GM12892 (cell line): ENCODE measurements at regions not wholly inside any gene's neighbourhood (a gene's known extent, or its start where the extent isn't known, plus 50 kb on each side); places are given as distances from the start of the nearest gene placed in this dataset.

ENCODE experiments used
- DNase-seq: peaks from one replicate; pipeline ENCODE4 v3.0.0; 2011; ENCODE audit not compliant: insufficient read length
- FAIRE-seq: peaks from 2 replicates; lab custom pipeline; 2011; peaks lifted over from hg19 to GRCh38; lab: Jason Lieb, UNC
- POLR2A ChIP-seq: IDR thresholded peaks from 2 replicates; pipeline ENCODE4 v1.6.1; 2011; ENCODE audit warnings: low read depth, low read length, control low read depth
- POLR2AphosphoS5 ChIP-seq: IDR thresholded peaks from 2 replicates; pipeline ENCODE4 v1.6.1; 2011; ENCODE audit warnings: low read depth, low read length, control low read depth
- TAF1 ChIP-seq: IDR thresholded peaks from 2 replicates; pipeline ENCODE4 v1.6.1; 2011; ENCODE audit warnings: low read depth, mild to moderate bottlenecking, control low read depth, low read length, borderline replicate concordance

GRCh38 chr20:24718277-24718676, 230.8 kb upstream of the CST7 start:
- DNase-seq = no peak
- TF ChIP-seq POLR2AphosphoS5 = no peak
- no peak for TF ChIP-seq POLR2A
- no peak for TF ChIP-seq TAF1
- no peak for FAIRE-seq

DNA sequence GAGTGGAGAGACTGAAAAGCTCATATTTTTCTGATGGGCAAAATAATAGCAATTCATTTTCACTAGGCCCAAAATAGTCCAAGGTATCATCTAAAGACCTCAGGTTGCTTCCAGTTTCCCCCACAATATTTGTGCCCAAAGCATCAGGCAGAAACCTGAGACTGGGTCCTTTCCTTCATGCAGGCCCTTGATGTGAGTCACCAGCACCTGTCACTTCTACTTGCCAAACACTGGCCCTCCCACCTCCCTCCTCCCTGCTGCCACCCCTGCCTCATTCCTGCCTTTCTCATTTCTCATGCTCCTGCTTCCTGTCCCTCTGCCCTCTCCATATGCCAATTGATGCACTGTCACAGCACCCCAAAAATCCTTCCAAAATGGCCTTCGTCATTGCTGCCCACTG, 230.4 kb upstream of the CST7 start:
- no peak for DNase-seq

GRCh38 chr20:24720957-24721356, 228.1 kb upstream of the CST7 start:
- TF ChIP-seq TAF1 = no peak
- no peak for TF ChIP-seq POLR2A
- TF ChIP-seq POLR2AphosphoS5 = no peak
- DNase-seq = no peak
- no peak for FAIRE-seq

More for the DNA sequence above, 230.4 kb upstream of the CST7 start:
- TF ChIP-seq POLR2AphosphoS5 (no peak), POLR2A (no peak), TAF1 (no peak)
- FAIRE-seq = no peak

DNA sequence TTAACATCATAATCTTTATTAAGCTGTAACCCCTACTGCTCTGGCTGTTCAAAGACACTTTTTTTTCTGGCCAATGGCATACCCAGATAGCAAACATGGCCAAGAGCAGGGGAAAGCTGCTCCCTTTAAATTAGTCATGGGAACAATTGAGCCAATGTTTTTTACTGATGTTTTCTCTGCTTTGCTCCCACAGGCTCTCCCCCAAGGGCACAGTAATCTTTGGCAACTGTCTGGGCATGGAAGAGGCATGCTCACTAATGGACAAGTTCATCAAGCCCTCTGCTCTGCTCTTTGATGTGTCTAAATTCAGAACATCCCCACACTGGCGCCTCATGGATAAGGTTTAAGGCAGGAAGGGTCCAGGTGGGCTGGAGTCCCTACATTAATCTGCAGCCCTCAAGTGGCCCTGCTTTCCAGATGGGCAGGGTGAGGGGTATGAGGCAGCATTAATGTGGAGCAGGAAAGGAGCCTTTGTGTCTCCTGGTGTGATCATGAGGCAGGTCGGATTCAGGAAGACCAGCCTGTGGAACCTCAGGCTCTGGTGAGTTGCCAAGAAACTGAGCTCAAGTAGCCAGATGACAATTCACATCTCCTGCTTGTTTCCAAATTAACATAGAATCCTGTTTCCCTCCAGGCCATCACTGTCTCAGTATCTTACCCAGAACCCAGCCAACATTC, 227.0 kb upstream of the CST7 start:
- FAIRE-seq (no peak), DNase-seq (no peak)
- no peak for TF ChIP-seq POLR2A

GRCh38 chr20:24722586-24722985, 226.5 kb upstream of the CST7 start:
- TF ChIP-seq POLR2A = no peak
- no peak for TF ChIP-seq POLR2AphosphoS5
- no peak for TF ChIP-seq TAF1
- DNase-seq (no peak), FAIRE-seq (no peak)

DNA sequence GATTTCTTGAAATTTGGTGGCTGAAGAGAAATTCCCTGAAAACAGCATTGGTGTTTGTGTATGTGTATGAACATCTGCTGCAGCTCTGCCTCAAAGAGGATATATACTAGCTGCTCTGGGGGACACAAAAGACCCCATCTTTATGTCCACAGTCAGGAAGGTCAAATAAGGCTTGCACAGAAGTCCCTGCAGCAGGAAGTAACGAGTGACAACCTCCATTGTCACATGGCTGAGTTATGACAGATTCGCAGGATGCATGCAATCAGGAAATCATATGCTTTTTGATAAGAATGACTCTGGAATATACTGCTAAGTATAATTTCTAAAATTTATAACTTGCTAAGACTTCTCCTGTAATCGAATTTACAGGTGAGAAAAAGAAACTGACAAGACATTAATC, 225.9 kb upstream of the CST7 start:
- DNase-seq = no peak

DNA sequence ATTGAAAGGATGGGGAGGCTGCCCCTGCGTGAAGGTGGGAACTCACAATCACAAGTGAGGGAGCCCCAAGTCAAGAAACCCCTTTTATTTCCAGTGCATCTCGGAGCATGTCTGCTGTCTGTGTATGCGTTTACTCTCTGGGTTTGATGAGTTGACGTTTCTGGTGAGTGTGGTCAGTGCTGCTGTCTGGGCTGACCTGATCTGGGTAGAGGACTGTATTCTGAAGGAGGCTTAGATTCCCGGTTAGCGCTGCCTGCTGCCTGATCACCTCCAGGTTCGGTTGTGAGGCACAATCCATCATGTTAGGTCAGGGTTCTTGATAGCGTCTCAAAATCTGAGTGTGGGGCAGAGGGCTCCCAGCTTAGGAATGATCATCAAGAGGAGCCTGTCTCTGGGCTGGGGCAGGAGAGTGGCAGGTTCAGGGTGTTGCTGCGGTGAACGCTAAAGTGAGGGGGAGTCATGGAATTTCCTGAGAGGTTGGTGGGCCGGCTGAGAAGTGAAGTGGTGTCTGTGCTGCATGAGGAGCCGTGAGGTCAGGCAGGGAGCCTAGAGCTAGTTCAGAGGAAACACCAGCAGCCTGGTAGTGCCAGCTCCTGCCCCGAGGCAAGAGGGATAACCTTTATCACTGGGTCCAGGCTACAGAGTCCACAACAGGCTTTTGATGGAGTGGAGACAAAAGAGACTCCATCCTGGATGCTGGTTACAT, 225.3 kb upstream of the CST7 start:
- FAIRE-seq = no peak
- DNase-seq = no peak
- no peak for TF ChIP-seq POLR2AphosphoS5
- no peak for TF ChIP-seq POLR2A
- TF ChIP-seq TAF1 = no peak

More for the DNA sequence above, 225.9 kb upstream of the CST7 start:
- TF ChIP-seq POLR2AphosphoS5 = no peak
- FAIRE-seq = no peak

DNA sequence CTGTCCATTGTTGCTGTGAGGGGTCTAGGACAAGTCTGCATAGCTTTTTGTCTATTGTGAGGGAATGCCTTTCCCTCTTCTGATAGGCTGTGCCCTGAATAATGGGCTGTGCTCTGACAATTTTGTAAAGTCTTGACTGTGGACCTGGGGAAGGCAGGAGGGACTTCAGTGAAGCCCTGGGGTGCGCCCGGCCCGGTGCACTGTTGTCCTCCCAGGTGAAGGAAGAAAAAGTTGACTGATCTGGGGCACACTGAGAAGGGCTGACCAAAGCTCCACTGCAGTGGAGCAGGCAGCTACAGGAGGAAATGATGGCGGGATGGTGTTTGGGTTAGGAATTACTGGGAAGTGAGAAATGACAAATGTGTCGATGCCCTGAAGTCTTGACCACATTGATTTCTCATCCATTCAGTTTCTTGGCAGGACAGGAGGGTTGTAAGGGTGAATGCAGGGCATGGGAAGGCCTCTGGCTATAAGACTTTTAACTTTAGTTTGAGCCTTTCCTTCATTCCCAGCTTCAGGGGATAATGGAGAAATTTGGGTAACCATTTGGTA, 224.0 kb upstream of the CST7 start:
- TF ChIP-seq TAF1 (no peak), POLR2AphosphoS5 (no peak), POLR2A (no peak)
- DNase-seq = no peak
- no peak for FAIRE-seq

GRCh38 chr20:24727795-24728194, 221.3 kb upstream of the CST7 start:
- DNase-seq (no peak), FAIRE-seq (no peak)
- TF ChIP-seq POLR2A = no peak
- TF ChIP-seq TAF1 = no peak
- no peak for TF ChIP-seq POLR2AphosphoS5

DNA sequence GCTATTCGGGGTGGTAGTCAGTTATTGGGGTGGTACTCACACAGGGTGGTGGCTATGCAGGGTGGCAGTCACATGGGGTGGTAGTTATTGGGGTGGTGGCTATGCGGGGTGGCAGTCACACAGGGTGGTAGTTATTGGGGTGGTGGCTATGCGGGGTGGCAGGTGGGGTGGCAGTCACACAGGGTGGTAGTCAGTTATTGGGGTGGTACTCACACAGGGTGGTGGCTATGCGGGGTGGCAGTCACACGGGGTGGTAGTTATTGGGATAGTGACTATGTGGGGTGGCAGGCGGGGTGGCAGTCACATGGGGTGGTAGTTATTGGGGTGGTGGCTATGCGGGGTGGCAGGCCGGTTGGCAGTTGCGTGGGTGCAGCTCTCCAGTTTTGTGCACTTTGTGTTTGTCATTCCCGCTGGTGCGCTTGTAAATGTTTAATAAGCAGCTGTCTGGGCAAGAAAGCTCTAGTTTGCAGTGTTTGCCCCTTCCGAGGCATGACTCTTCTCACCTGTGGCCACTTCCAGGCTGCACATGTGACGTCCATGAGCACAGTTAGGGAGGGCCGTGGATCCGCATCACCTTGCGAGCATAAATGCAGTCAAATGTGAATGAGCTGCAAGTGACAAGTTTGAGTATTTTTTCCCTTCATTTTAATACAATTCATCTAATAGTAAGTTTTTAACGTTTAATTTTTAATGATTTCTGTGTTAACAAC, 219.0 kb upstream of the CST7 start:
- no peak for DNase-seq
- no peak for TF ChIP-seq POLR2A
- no peak for TF ChIP-seq TAF1
- TF ChIP-seq POLR2AphosphoS5 = no peak
- no peak for FAIRE-seq

GRCh38 chr20:24730750-24731149, 218.3 kb upstream of the CST7 start:
- FAIRE-seq (no peak), DNase-seq (no peak)
- TF ChIP-seq POLR2AphosphoS5 (no peak), TAF1 (no peak), POLR2A (no peak)

DNA sequence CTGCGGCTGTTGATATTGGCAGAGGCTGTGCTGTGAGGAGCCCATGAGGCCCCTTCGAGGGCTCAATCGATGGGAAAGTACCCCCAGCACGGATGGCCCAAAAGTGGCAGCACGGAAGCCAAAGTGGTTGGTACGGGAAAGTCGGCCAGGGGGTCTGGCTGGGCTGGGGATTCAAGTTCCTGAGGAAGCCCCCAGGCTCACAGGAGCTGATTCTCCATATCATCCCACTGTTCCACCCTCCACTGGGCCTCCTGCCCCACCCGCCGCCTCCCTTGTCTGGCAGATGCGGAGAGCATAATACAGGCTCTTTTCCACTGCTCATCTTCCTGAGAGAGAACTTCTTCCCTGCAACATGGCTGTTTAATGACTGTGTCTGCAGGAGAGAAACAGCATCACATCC, 217.8 kb upstream of the CST7 start:
- no peak for DNase-seq
- no peak for FAIRE-seq
- TF ChIP-seq TAF1 (no peak), POLR2AphosphoS5 (no peak), POLR2A (no peak)
